Gastrocnemius medialis (tissue), 4 donors: ENCODE measurements at regions not wholly inside any gene's neighbourhood (a gene's known extent, or its start where the extent isn't known, plus 50 kb on each side); places are given as distances from the start of the nearest gene placed in this dataset.

ENCODE experiments used
- ATAC-seq, 2 donors: fragments of 150-250 bp; one replicate each; pipeline ENCODE4 v1.9.1; 2016
- DNase-seq, 2 donors: peaks; one replicate each; pipeline ENCODE4 v3.0.0-alpha.2; 2019
- H3K27ac ChIP-seq, 4 donors: fragments of 200-600 bp; sonication (generic); 1 replicate in 1 of 4; 2 replicates in 3 of 4; pipeline ENCODE4 v1.5.1; 2016 to 2018; ENCODE audit warnings: mild to moderate bottlenecking in 2 of 4, moderate library complexity in 1 of 4
- H3K27me3 ChIP-seq, 3 donors: fragments of 200-600 bp; sonication (generic) in 2 of 3; 1 replicate in 1 of 3; 2 replicates in 2 of 3; pipeline versions ENCODE4 v1.5.1 to v1.6.0; 2016 to 2019; ENCODE audit warnings: mild to moderate bottlenecking in 1 of 3, moderate library complexity in 1 of 3
- H3K36me3 ChIP-seq, 2 donors: fragments of 200-600 bp; sonication (generic) in 1 of 2; one replicate each; pipeline ENCODE4 v1.5.1; 2017 to 2018
- H3K4me1 ChIP-seq, 2 donors: fragments of 200-600 bp; sonication (generic) in 1 of 2; one replicate each; pipeline ENCODE4 v1.5.1; 2016 to 2017; ENCODE audit warnings: mild to moderate bottlenecking in 2 of 2
- H3K4me3 ChIP-seq, 4 donors: fragments of 200-600 bp; sonication (generic) in 3 of 4; 1 replicate in 1 of 4; 2 replicates in 3 of 4; pipeline ENCODE4 v1.5.1; 2016 to 2019; ENCODE audit warnings: mild to moderate bottlenecking in 2 of 4
- H3K9me3 ChIP-seq, 3 donors: fragments of 200-600 bp; sonication (generic) in 2 of 3; 1 replicate in 1 of 3; 2 replicates in 2 of 3; pipeline ENCODE4 v1.5.1; 2016 to 2019
- CTCF ChIP-seq, 5 experiments: fragments of 450-650 bp in 3 of 5; fragments of 200-600 bp in 2 of 5; sonication (generic) in 2 of 5; IDR thresholded peaks in 4 of 5; conservative IDR thresholded peaks in 1 of 5; 1 replicate in 4 of 5; 2 replicates in 1 of 5; pipeline ENCODE4 v1.5.1; 2016 to 2019; ENCODE audit warnings: antibody characterized with exemption in 5 of 5, mild to moderate bottlenecking in 3 of 5, moderate library complexity in 3 of 5
- POLR2A ChIP-seq, 2 donors: fragments of 450-650 bp; IDR thresholded peaks; one replicate each; pipeline ENCODE4 v1.6.1; 2017; ENCODE audit warnings: antibody characterized with exemption in 2 of 2, mild to moderate bottlenecking in 2 of 2, moderate library complexity in 2 of 2
- in situ Hi-C, 4 donors: fragments of 200-750 bp; cut with MboI; loops; one replicate each; pipeline versions ENCODE4 v1.15.0 to v1.8.0; 2017; ENCODE audit warnings: low sequenced_read_pairs in 4 of 4
- intact Hi-C: fragments of 100-400 bp; cut with DNase I; formaldehyde crosslinking; loops from one replicate; pipeline ENCODE4 v1.15.1; 2023; ENCODE audit warnings: low total_unique reads
- microRNA-seq, 2 donors: library from miRNA; unstranded; fragments of <30 nt; microRNA quantifications; one replicate each; pipeline ENCODE4, GENCODE V29; 2016; ENCODE audit warnings: borderline replicate concordance in 2 of 2

GRCh38 chrX:6292599-6292998, 63.9 kb upstream of the NLGN4X start:
- Histone ChIP-seq H3K27ac (no peak overlapping the region), H3K4me3 (no peak overlapping the region), H3K9me3 (peaks cover 0 to 3% (median 0%) of the 10 kb centered on the region in 3 donors), H3K4me1 (no peaks in the 10 kb centered on the region), H3K27me3 (no peaks in the 10 kb centered on the region), H3K36me3 (no peaks in the 10 kb centered on the region)
- intact Hi-C loops, result no loop called here
- DNase-seq (no peak), ATAC-seq (no peak)
- in situ Hi-C loops, result no loop called here
- TF ChIP-seq CTCF (IDR thresholded peaks at IDR 0.05 in 4 of 5, conservative IDR thresholded peaks at IDR 0.05 in 1 of 5) (no peak), POLR2A (IDR thresholded peaks at IDR 0.05) (no peak)

- Histone ChIP-seq H3K4me3 (no peak overlapping the region), H3K27me3 (no peaks in the 10 kb centered on the region), H3K9me3 (peaks cover 0 to 6% (median 0%) of the 10 kb centered on the region in 3 donors), H3K27ac (no peak overlapping the region), H3K36me3 (no peaks in the 10 kb centered on the region), H3K4me1 (no peaks in the 10 kb centered on the region)
- in situ Hi-C loops, result no loop called here
- ATAC-seq (no peak), DNase-seq (no peak)
- TF ChIP-seq CTCF (IDR thresholded peaks at IDR 0.05 in 4 of 5, conservative IDR thresholded peaks at IDR 0.05 in 1 of 5), result no peak
- intact Hi-C loops, result no loop called here
Measured at GRCh38 chrX:6291444-6291843, 62.8 kb upstream of the NLGN4X start.

DNA sequence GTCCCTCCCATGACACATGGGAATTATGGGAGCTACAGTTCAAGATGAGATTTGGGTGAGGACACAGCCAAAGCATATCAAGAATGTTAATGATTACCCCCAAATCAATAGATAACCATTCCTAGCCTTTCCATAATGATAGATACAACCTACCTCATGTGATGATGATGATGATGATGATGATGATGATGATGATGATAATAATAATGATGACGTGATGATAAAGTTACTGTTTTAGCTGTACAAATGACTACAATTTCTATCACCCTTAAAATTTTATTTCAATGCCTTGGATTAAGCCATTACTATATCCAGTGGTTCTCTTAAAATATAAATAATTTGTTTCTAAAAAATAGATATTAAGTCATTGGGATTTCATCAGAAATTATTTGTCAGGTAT, 55.2 kb upstream of the NLGN4X start:
- Histone ChIP-seq H3K9me3 (peaks cover 0 to 6% (median 0%) of the 10 kb centered on the region in 3 donors), H3K36me3 (no peaks in the 10 kb centered on the region), H3K4me1 (no peaks in the 10 kb centered on the region), H3K4me3 (no peak overlapping the region), H3K27me3 (no peaks in the 10 kb centered on the region), H3K27ac (no peak overlapping the region)
- in situ Hi-C loops (no loop called here), intact Hi-C loops (no loop called here)
- ATAC-seq (no peak), DNase-seq (no peak)
- TF ChIP-seq CTCF (IDR thresholded peaks at IDR 0.05 in 4 of 5, conservative IDR thresholded peaks at IDR 0.05 in 1 of 5), result no peak
- TF ChIP-seq POLR2A (IDR thresholded peaks at IDR 0.05), result no peak

DNA sequence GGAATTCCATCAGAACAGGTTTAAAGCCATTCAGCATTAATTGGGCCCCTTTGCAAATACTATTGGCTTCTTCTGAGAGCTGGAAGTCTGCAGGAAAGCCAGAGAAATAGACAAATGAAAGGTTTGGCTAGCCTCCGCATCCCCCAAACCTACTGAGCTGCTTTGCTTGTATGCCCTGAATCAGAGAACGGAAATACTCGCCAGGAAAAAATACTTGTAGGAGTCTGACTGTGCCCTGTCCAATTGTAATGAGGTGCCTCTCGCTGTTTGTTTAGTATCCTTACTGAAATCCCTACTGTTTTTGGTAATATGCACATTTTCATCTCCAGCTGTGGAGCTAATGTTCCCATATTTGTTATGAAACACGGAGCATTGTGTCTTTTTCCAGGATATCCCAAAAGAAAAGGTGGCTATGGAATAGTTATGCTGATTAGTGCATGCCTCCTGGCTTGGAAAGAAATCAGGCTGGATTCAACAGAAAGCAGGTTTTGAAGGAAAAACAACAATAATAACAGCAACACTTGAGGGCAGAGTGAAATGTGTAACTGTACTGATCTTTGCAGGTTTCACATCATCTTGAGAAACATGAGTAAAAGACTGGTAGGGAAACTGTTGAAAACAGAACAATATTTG, 50.7 kb upstream of the NLGN4X start:
- Histone ChIP-seq H3K36me3 (no peaks in the 10 kb centered on the region), H3K27me3 (no peaks in the 10 kb centered on the region), H3K4me1 (no peaks in the 10 kb centered on the region), H3K9me3 (no peaks in the 10 kb centered on the region), H3K27ac (no peak overlapping the region), H3K4me3 (no peak overlapping the region)
- ATAC-seq (no peak), DNase-seq (no peak)
- TF ChIP-seq POLR2A (IDR thresholded peaks at IDR 0.05), result no peak
- no peak for TF ChIP-seq CTCF (IDR thresholded peaks at IDR 0.05 in 4 of 5, conservative IDR thresholded peaks at IDR 0.05 in 1 of 5)
- intact Hi-C loops (no loop called here), in situ Hi-C loops (no loop called here)

Small RNA genes in the stretch of these regions (microRNA-seq; reads per million reads assigned to microRNA genes)
- 0 to 0.85 reads per million in 2 donors for gene MIR4770
